WTC11 (cell line): ENCODE measurements at regions not wholly inside any gene's neighbourhood (a gene's known extent, or its start where the extent isn't known, plus 50 kb on each side); places are given as distances from the start of the nearest gene placed in this dataset.

Experiments used
- ATF3 ChIP-seq: sonication (generic); formaldehyde crosslinking; conservative IDR thresholded peaks from 2 replicates; pipeline ENCODE4 v1.8.1; 2022; ENCODE audit warnings: mild to moderate bottlenecking, missing genetic modification reagents
- CTCF ChIP-seq: fragments of 200-600 bp; IDR thresholded peaks from 2 replicates; pipeline ENCODE4 v1.8.0; 2022; ENCODE audit warnings: antibody characterized with exemption
- JUN ChIP-seq: sonication (generic); formaldehyde crosslinking; IDR thresholded peaks from 2 replicates; pipeline ENCODE4 v1.8.0; 2023; ENCODE audit warnings: mild to moderate bottlenecking, missing genetic modification reagents
- NR3C1 ChIP-seq: sonication (generic); formaldehyde crosslinking; conservative IDR thresholded peaks from 2 replicates; pipeline ENCODE4 v1.8.1; 2023; ENCODE audit warnings: low read depth, mild to moderate bottlenecking, missing genetic modification reagents
- RELA ChIP-seq: sonication (generic); formaldehyde crosslinking; IDR thresholded peaks from 2 replicates; pipeline ENCODE4 v1.8.1; 2022; ENCODE audit warnings: missing genetic modification reagents, mild to moderate bottlenecking, borderline replicate concordance
- SP1 ChIP-seq: sonication (generic); formaldehyde crosslinking; conservative IDR thresholded peaks from 2 replicates; pipeline ENCODE4 v1.8.1; 2022; ENCODE audit warnings: missing genetic modification reagents
- ZNF232 ChIP-seq: sonication (generic); formaldehyde crosslinking; IDR thresholded peaks from 2 replicates; pipeline ENCODE4 v1.8.0; 2022; ENCODE audit warnings: mild to moderate bottlenecking, missing genetic modification reagents
- ZNF281 ChIP-seq: sonication (generic); formaldehyde crosslinking; IDR thresholded peaks from 2 replicates; pipeline ENCODE4 v1.8.0; 2023; ENCODE audit warnings: mild to moderate bottlenecking, missing genetic modification reagents

- TF ChIP-seq CTCF (no peak), NR3C1 (CRISPR knock-in tag) (no peak), SP1 (CRISPR knock-in tag) (no peak), ZNF281 (CRISPR knock-in tag) (no peak), ATF3 (CRISPR knock-in tag) (no peak), JUN (CRISPR knock-in tag) (no peak), ZNF232 (CRISPR knock-in tag) (no peak), RELA (CRISPR knock-in tag) (no peak)
Observed at GRCh38 chr4:162847945-162848549, 318.6 kb downstream of the NAF1 start.
